Vagina (tissue), 2 donors: ENCODE measurements at regions not wholly inside any gene's neighbourhood (a gene's known extent, or its start where the extent isn't known, plus 50 kb on each side); places are given as distances from the start of the nearest gene placed in this dataset.

Source experiments
- POLR2A ChIP-seq, 2 donors: fragments of 450-650 bp; IDR thresholded peaks; one replicate each; pipeline ENCODE4 v1.6.1; 2017; ENCODE audit warnings: antibody characterized with exemption in 2 of 2, mild to moderate bottlenecking in 2 of 2, moderate library complexity in 2 of 2
- POLR2AphosphoS5 ChIP-seq, 2 donors: sonication (generic); formaldehyde crosslinking; IDR thresholded peaks; one replicate each; pipeline ENCODE4 v1.9.0; 2017; ENCODE audit warnings: antibody characterized with exemption in 2 of 2, mild to moderate bottlenecking in 2 of 2, low read depth in 1 of 2; ENCODE audit not compliant: insufficient read depth in 1 of 2
- TF ChIP-seq, protein P1 (sequence below), 3 experiments: fragments of 450-650 bp in 2 of 3; fragments of 200-600 bp in 1 of 3; sonication (generic) in 1 of 3; IDR thresholded peaks; one replicate each; pipeline ENCODE4 v1.5.1; 2017 to 2019; ENCODE audit warnings: antibody characterized with exemption in 3 of 3, mild to moderate bottlenecking in 2 of 3, moderate library complexity in 2 of 3

DNA sequence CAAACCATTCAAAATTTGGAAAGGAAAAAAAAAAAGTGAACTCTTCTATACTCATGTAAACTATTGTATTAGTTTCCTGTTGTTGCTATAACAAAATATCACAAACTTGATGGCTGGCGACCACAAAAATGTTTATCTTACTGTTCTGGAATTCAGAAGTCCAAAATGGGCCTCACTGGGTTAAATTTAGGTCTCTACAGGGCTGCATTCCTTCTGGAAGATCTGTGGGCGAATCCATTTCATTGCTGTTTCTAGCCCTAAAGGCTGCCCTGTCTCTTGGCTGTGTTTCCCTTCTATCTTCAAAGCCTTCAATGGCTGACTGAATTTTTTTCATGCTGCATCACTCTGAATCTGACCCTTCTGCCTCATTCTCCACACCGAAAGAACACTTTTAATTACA is 105.1 kb upstream of the NAV3 start:
- TF ChIP-seq, protein P1, sequence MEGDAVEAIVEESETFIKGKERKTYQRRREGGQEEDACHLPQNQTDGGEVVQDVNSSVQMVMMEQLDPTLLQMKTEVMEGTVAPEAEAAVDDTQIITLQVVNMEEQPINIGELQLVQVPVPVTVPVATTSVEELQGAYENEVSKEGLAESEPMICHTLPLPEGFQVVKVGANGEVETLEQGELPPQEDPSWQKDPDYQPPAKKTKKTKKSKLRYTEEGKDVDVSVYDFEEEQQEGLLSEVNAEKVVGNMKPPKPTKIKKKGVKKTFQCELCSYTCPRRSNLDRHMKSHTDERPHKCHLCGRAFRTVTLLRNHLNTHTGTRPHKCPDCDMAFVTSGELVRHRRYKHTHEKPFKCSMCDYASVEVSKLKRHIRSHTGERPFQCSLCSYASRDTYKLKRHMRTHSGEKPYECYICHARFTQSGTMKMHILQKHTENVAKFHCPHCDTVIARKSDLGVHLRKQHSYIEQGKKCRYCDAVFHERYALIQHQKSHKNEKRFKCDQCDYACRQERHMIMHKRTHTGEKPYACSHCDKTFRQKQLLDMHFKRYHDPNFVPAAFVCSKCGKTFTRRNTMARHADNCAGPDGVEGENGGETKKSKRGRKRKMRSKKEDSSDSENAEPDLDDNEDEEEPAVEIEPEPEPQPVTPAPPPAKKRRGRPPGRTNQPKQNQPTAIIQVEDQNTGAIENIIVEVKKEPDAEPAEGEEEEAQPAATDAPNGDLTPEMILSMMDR (IDR thresholded peaks at IDR 0.05) = no peak
- TF ChIP-seq POLR2A (IDR thresholded peaks at IDR 0.05) (no peak), POLR2AphosphoS5 (IDR thresholded peaks at IDR 0.05; ENCODE audit: insufficient read depth in 1 of 2, low read depth in 1 of 2) (no peak)
